ENCODE measurements at regions not wholly inside any gene's neighbourhood (a gene's known extent, or its start where the extent isn't known, plus 50 kb on each side); places are given as distances from the start of the nearest gene placed in this dataset.

DNA sequence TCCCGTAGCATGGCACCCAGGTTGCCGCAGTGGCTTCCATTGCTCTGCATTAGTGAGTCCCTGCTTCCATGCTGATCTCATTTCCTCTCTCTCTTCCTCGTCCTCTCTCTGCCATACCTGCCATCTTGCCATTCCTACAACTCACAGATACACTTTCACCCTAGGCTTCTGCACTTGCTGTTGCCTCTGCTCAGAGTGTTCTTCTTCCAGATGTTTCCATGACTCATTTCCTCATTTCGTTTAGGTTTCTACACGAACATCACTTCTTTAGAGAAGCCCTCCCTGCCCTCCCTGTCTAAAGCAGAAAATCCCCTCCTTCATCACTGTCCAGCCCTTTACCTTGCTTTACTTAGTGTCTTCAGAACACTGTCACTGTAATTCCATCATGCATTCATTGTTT, 115.2 kb upstream of the WWC1 start:
- DNase-seq (ENCODE audit: low read depth, low spot score) (no peak), FAIRE-seq (no peak)
- Histone ChIP-seq H3K9ac (replicated peaks; ENCODE audit: extremely low read depth, insufficient read depth, low read length) (no peak overlapping the region), H3K4me1 (ENCODE audit: control insufficient read depth, extremely low read depth, insufficient read depth, low read length) (no peaks in the 10 kb centered on the region), H3K4me3 (replicated peaks in 1 of 3; ENCODE audit: insufficient read depth in 1 of 3, low read depth in 1 of 3, low read length in 3 of 3) (no peak overlapping the region), H3K27ac (ENCODE audit: insufficient read depth, low read depth, low read length) (no peak overlapping the region), H4K20me1 (replicated peaks; ENCODE audit: control insufficient read depth, extremely low read depth, insufficient read depth, low read length) (no peaks in the 10 kb centered on the region), H3K36me3 (ENCODE audit: control insufficient read depth in 2 of 2, extremely low read depth in 1 of 2, insufficient read depth in 2 of 2, low read length in 2 of 2) (no peaks in the 10 kb centered on the region), H3K4me2 (ENCODE audit: insufficient read depth, low read length) (no peak overlapping the region), H2AFZ (ENCODE audit: low read depth, low read length) (no peak overlapping the region), H3K9me3 (replicated peaks; ENCODE audit: control insufficient read depth, insufficient read depth, low read length) (no peaks in the 10 kb centered on the region), H3K9me1 (replicated peaks; ENCODE audit: control insufficient read depth, extremely low read depth, insufficient read depth, low read length) (no peaks in the 10 kb centered on the region), H3K27me3 (ENCODE audit: control insufficient read depth in 2 of 2, insufficient read depth in 2 of 2, low read length in 2 of 2) (no peaks in the 10 kb centered on the region), H3K79me2 (ENCODE audit: control insufficient read depth, insufficient read depth, low read length) (no peaks in the 10 kb centered on the region)
- ChIA-PET CTCF (no interaction called here), POLR2A (no interaction called here)
- intact Hi-C loops (cut with micrococcal nuclease) = no loop called here
- no TSS peak for BruUV-seq (replicated peaks)
- TF ChIP-seq, protein P1, sequence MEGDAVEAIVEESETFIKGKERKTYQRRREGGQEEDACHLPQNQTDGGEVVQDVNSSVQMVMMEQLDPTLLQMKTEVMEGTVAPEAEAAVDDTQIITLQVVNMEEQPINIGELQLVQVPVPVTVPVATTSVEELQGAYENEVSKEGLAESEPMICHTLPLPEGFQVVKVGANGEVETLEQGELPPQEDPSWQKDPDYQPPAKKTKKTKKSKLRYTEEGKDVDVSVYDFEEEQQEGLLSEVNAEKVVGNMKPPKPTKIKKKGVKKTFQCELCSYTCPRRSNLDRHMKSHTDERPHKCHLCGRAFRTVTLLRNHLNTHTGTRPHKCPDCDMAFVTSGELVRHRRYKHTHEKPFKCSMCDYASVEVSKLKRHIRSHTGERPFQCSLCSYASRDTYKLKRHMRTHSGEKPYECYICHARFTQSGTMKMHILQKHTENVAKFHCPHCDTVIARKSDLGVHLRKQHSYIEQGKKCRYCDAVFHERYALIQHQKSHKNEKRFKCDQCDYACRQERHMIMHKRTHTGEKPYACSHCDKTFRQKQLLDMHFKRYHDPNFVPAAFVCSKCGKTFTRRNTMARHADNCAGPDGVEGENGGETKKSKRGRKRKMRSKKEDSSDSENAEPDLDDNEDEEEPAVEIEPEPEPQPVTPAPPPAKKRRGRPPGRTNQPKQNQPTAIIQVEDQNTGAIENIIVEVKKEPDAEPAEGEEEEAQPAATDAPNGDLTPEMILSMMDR (IDR thresholded peaks at IDR 0.05; ENCODE audit: extremely low read depth in 1 of 2, insufficient read depth in 1 of 2, low read depth in 1 of 2, low read length in 2 of 2) = no peak
- dilution Hi-C loops (cut with MboI; ENCODE audit: extremely low pct_ligation_motif_present, low sequenced_read_pairs) = no loop called here

DNA sequence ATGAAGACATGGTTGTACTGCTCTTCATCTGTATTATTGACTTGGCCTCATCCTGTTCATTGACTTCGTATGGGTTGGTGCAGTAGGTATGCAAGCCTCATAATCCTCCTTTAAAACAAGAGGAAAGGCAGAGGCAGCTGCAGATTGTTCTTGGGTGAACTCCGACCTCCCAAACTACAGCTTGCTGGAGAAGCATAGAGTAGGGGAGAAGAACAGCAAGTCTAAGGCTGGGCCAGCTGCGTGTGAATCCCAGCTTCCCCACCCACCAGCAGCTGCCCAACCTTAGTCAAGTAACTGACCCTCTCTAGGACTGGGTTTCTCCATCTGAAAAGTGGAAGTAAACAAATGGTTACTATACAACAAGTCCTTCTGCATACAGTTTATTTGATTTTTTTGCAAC, 114.5 kb upstream of the WWC1 start:
- H3K9ac ChIP-seq (replicated peaks; ENCODE audit: extremely low read depth, insufficient read depth, low read length) = no peak overlapping the region
- ChIA-PET CTCF (no interaction called here), POLR2A (no interaction called here)
- intact Hi-C loops (cut with micrococcal nuclease) (no loop called here), dilution Hi-C loops (cut with MboI; ENCODE audit: extremely low pct_ligation_motif_present, low sequenced_read_pairs) (no loop called here)
- DNase-seq (ENCODE audit: low read depth, low spot score) (no peak), FAIRE-seq (no peak)
- no peaks in the 10 kb centered on the region for H3K9me3 ChIP-seq (replicated peaks; ENCODE audit: control insufficient read depth, insufficient read depth, low read length)
- H3K4me3 ChIP-seq (replicated peaks in 1 of 3; ENCODE audit: insufficient read depth in 1 of 3, low read depth in 1 of 3, low read length in 3 of 3) = no peak overlapping the region
- no peaks in the 10 kb centered on the region for H3K36me3 ChIP-seq (ENCODE audit: control insufficient read depth in 2 of 2, extremely low read depth in 1 of 2, insufficient read depth in 2 of 2, low read length in 2 of 2)
- no peak overlapping the region for H3K4me2 ChIP-seq (ENCODE audit: insufficient read depth, low read length)
- H3K27me3 ChIP-seq (ENCODE audit: control insufficient read depth in 2 of 2, insufficient read depth in 2 of 2, low read length in 2 of 2) = no peaks in the 10 kb centered on the region
- no peaks in the 10 kb centered on the region for H3K9me1 ChIP-seq (replicated peaks; ENCODE audit: control insufficient read depth, extremely low read depth, insufficient read depth, low read length)
- no TSS peak for BruUV-seq (replicated peaks)
- no peak overlapping the region for H2AFZ ChIP-seq (ENCODE audit: low read depth, low read length)
- no peaks in the 10 kb centered on the region for H3K79me2 ChIP-seq (ENCODE audit: control insufficient read depth, insufficient read depth, low read length)
- no peaks in the 10 kb centered on the region for H3K4me1 ChIP-seq (ENCODE audit: control insufficient read depth, extremely low read depth, insufficient read depth, low read length)
- no peak for TF ChIP-seq POLR2A (IDR thresholded peaks at IDR 0.05; ENCODE audit: low read depth, low read length)
- TF ChIP-seq, protein P2, sequence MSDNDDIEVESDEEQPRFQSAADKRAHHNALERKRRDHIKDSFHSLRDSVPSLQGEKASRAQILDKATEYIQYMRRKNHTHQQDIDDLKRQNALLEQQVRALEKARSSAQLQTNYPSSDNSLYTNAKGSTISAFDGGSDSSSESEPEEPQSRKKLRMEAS (IDR thresholded peaks at IDR 0.05; ENCODE audit: insufficient read depth, insufficient read length) = no peak
- no peak for TF ChIP-seq MYC (IDR thresholded peaks at IDR 0.05; ENCODE audit: low read depth, low read length)
- no peak for TF ChIP-seq FOS (IDR thresholded peaks at IDR 0.05; ENCODE audit: borderline replicate concordance, insufficient read depth, low read length)
- TF ChIP-seq, protein P1 (IDR thresholded peaks at IDR 0.05; ENCODE audit: extremely low read depth in 1 of 2, insufficient read depth in 1 of 2, low read depth in 1 of 2, low read length in 2 of 2) = no peak
- no peak for TF ChIP-seq GATA2 (IDR thresholded peaks at IDR 0.05; ENCODE audit: insufficient read depth, insufficient read length, low read depth, low read length)
- no peak for TF ChIP-seq JUN (IDR thresholded peaks at IDR 0.05; ENCODE audit: borderline replicate concordance, insufficient read depth, insufficient read length, low read depth)
- no peak for TF ChIP-seq EZH2 (IDR thresholded peaks at IDR 0.05; ENCODE audit: borderline replicate concordance, low read depth, low read length, severe bottlenecking)
- TF ChIP-seq POLR2AphosphoS5 (IDR thresholded peaks at IDR 0.05; ENCODE audit: insufficient read depth, low read depth, low read length) = no peak
- no peak overlapping the region for H3K27ac ChIP-seq (ENCODE audit: insufficient read depth, low read depth, low read length)
- no peaks in the 10 kb centered on the region for H4K20me1 ChIP-seq (replicated peaks; ENCODE audit: control insufficient read depth, extremely low read depth, insufficient read depth, low read length)

All from endothelial cell of umbilical vein (primary cell).